MCF 10A (cell line): ENCODE measurements at regions not wholly inside any gene's neighbourhood (a gene's known extent, or its start where the extent isn't known, plus 50 kb on each side); places are given as distances from the start of the nearest gene placed in this dataset.

Experiments used
- BruUV-seq: library from RNA; stranded (reverse); fragments of 400-500 nt; replicated peaks from 2 replicates; lab custom pipeline; 2021; lab: Mats Ljungman, UMichigan
- CTCF ChIA-PET: fragments of 300-600 bp; sonication (Branson Sonifier 250); formaldehyde crosslinking; extraction: SDS; loops from one replicate; lab custom pipeline; 2021; ENCODE audit warnings: antibody characterized with exemption, inconsistent platforms; lab: Yijun Ruan, JAX
- POLR2A ChIA-PET: fragments of 300-600, 350-650 bp; sonication (Branson Sonifier 250); formaldehyde crosslinking; extraction: SDS; loops from one replicate; lab custom pipeline; 2020; ENCODE audit warnings: antibody characterized with exemption, inconsistent platforms; lab: Yijun Ruan, JAX
- DNase-seq: peaks from one replicate; pipeline ENCODE4 v3.0.0-alpha.2; 2018; ENCODE audit not compliant: unreplicated experiment
- H3K27ac Mint-ChIP-seq: one replicate; pipeline ENCODE4 v1.8.0; 2022; ENCODE audit warnings: mild to moderate bottlenecking, low read depth, mixed read lengths; ENCODE audit not compliant: unreplicated experiment
- H3K27me3 Mint-ChIP-seq: one replicate; pipeline ENCODE4 v1.8.0; 2022; ENCODE audit warnings: mixed read lengths; ENCODE audit not compliant: insufficient read depth, unreplicated experiment
- H3K36me3 Mint-ChIP-seq: one replicate; pipeline ENCODE4 v1.8.0; 2022; ENCODE audit warnings: mild to moderate bottlenecking, moderate library complexity, mixed read lengths; ENCODE audit not compliant: insufficient read depth, unreplicated experiment
- H3K4me1 Mint-ChIP-seq: one replicate; pipeline ENCODE4 v1.8.0; 2022; ENCODE audit warnings: mixed read lengths; ENCODE audit not compliant: insufficient read depth, unreplicated experiment
- H3K4me3 Mint-ChIP-seq: one replicate; pipeline ENCODE4 v1.8.0; 2022; ENCODE audit warnings: mild to moderate bottlenecking, moderate library complexity, mixed read lengths; ENCODE audit not compliant: unreplicated experiment
- H3K9me3 Mint-ChIP-seq: one replicate; pipeline ENCODE4 v1.8.0; 2022; ENCODE audit warnings: mixed read lengths; ENCODE audit not compliant: unreplicated experiment
- intact Hi-C: fragments of 100-400 bp; cut with micrococcal nuclease; formaldehyde crosslinking; loops from 2 replicates; pipeline ENCODE4 v1.14.1; 2022
- TF ChIP-seq, protein P1 (sequence below): fragments of 200-600 bp; IDR thresholded peaks from one replicate; pipeline ENCODE4 v1.8.0; 2022; ENCODE audit warnings: antibody characterized with exemption, mild to moderate bottlenecking; ENCODE audit not compliant: unreplicated experiment

DNA sequence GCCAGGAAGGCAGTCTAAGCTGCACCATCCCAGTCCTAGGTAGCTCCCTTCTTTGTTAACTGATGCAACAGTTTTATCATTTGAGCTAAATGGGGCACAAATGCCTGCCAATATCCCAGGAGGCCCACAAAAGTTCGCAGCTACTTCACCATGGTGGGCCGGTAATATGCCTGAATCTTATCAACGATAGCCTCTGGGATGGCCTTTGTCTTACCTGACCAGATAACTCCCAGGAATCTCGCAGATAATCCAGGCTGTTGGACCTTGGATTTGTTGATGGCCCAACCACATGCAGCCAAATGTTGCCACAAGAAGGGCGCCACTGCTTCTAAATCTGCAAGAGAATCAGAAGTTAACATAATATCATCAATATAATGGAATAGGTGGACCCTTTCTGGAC, 83.8 kb upstream of the ATP10B start:
- no peak for DNase-seq
- TF ChIP-seq, protein P1, sequence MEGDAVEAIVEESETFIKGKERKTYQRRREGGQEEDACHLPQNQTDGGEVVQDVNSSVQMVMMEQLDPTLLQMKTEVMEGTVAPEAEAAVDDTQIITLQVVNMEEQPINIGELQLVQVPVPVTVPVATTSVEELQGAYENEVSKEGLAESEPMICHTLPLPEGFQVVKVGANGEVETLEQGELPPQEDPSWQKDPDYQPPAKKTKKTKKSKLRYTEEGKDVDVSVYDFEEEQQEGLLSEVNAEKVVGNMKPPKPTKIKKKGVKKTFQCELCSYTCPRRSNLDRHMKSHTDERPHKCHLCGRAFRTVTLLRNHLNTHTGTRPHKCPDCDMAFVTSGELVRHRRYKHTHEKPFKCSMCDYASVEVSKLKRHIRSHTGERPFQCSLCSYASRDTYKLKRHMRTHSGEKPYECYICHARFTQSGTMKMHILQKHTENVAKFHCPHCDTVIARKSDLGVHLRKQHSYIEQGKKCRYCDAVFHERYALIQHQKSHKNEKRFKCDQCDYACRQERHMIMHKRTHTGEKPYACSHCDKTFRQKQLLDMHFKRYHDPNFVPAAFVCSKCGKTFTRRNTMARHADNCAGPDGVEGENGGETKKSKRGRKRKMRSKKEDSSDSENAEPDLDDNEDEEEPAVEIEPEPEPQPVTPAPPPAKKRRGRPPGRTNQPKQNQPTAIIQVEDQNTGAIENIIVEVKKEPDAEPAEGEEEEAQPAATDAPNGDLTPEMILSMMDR: no peak
- H3K9me3 Mint-ChIP-seq: no peaks in the 10 kb centered on the region
- intact Hi-C loops: loop anchor here (5.0 kb wide), 1 partner anchor 98 kb away; no protein-coding TSS in a partner anchor
- no peaks in the 10 kb centered on the region for H3K36me3 Mint-ChIP-seq
- no TSS peak for BruUV-seq
- no peak overlapping the region for H3K4me3 Mint-ChIP-seq
- ChIA-PET CTCF (interaction anchor here (1.1 kb wide), 2 partner anchors 11 to 497 kb away, joined by 3 read pairs; no protein-coding TSS in a partner anchor), POLR2A (no interaction called here)
- peaks cover 13% of the 10 kb centered on the region for H3K4me1 Mint-ChIP-seq
- H3K27ac Mint-ChIP-seq: no peak overlapping the region
- no peaks in the 10 kb centered on the region for H3K27me3 Mint-ChIP-seq

DNA sequence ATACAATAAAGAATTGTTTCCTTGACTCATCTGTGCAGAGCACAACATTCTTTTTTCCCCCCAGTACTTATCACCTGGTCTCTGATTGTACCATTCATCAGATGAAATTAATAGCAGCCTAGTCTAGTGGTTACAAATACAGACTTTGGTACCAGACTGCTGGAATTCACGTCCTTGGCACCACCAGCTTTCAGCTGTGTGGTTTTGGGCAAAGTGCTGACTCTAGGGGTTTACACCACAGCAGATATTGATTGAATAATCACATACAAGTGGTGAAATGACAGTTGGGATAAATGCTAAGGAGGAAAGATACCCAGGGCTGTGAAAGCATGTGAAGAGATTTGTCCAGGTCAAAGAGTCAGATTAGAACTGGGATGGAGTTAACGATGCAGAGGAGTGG, 79.3 kb upstream of the ATP10B start:
- POLR2A ChIA-PET: no interaction called here
- no TSS peak for BruUV-seq
- no peak for DNase-seq
- Mint-ChIP-seq H3K36me3 (no peaks in the 10 kb centered on the region), H3K4me1 (no peaks in the 10 kb centered on the region), H3K27me3 (no peaks in the 10 kb centered on the region), H3K27ac (no peak overlapping the region), H3K9me3 (no peaks in the 10 kb centered on the region), H3K4me3 (no peak overlapping the region)
- CTCF ChIA-PET: interaction anchor here (0.9 kb wide), 2 partner anchors 11 to 493 kb away, joined by 3 to 4 read pairs; no protein-coding TSS in a partner anchor
- intact Hi-C loops: no loop called here
- TF ChIP-seq, protein P1: no peak

DNA sequence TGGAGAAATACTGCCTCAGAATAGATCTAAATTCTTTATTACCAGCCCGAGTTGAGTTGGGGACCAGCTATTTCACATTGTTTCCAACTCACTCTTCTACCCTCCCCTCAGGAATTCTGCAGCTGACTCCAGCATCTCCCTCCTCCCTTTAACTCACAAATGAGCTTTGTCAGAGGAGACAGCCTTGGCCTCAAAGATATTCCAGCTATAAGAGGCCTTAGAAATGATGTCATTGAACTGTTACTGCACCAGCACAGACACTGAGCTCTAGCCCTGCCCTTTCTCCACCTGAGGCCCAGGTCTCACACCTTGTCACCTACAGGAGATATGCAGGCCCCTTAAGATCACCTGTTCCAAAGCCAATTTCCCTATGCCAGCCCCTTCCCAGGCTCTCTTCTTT, 78.4 kb upstream of the ATP10B start:
- Mint-ChIP-seq H3K4me3 (no peak overlapping the region), H3K27ac (no peak overlapping the region), H3K4me1 (no peaks in the 10 kb centered on the region), H3K27me3 (no peaks in the 10 kb centered on the region), H3K9me3 (no peaks in the 10 kb centered on the region), H3K36me3 (no peaks in the 10 kb centered on the region)
- ChIA-PET POLR2A (interaction anchor here (1.1 kb wide), 1 partner anchor 12 kb away, joined by 4 read pairs; no protein-coding TSS in a partner anchor), CTCF (interaction anchor here (0.9 kb wide), 1 partner anchor 492 kb away, joined by 3 read pairs; no protein-coding TSS in a partner anchor)
- DNase-seq: no peak
- TF ChIP-seq, protein P1: no peak
- BruUV-seq: no TSS peak
- intact Hi-C loops: no loop called here

DNA sequence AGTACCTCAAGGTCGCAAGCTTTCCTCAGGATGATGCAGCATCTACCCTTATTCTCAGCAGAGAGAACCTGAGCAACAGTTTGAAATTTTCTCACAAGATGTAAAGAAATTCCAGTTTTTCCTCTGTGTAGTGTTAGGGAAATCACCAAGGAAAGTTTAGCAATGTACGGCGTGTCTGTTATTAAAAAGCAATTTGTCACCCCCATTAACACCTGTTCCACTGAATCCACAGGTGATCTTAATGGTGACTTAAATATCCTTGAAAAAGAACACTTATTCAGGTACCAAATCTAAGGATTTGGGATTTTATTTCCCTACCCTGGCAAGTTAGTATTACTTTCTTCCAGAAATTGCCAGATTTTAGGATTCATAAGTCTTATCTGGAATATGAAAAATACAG, 77.9 kb upstream of the ATP10B start:
- no peak overlapping the region for H3K4me3 Mint-ChIP-seq
- no peak for DNase-seq
- BruUV-seq: no TSS peak
- TF ChIP-seq, protein P1: no peak
- H3K36me3 Mint-ChIP-seq: no peaks in the 10 kb centered on the region
- no peaks in the 10 kb centered on the region for H3K9me3 Mint-ChIP-seq
- no peak overlapping the region for H3K27ac Mint-ChIP-seq
- intact Hi-C loops: no loop called here
- no peaks in the 10 kb centered on the region for H3K27me3 Mint-ChIP-seq
- CTCF ChIA-PET: no interaction called here
- POLR2A ChIA-PET: interaction anchor here (0.7 to 1.1 kb wide), 3 partner anchors 12 to 159 kb away, joined by 3 to 4 read pairs (median 4); no protein-coding TSS in a partner anchor
- H3K4me1 Mint-ChIP-seq: no peaks in the 10 kb centered on the region
